Astrocyte (in vitro differentiated cells and primary cell): ENCODE measurements at regions not wholly inside any gene's neighbourhood (a gene's known extent, or its start where the extent isn't known, plus 50 kb on each side); places are given as distances from the start of the nearest gene placed in this dataset.

ENCODE experiments used
- CTCF ChIP-seq: IDR thresholded peaks from 2 replicates; pipeline ENCODE4 v1.5.1; 2011; ENCODE audit warnings: low read depth, mild to moderate bottlenecking, inconsistent platforms, low read length, moderate library complexity; ENCODE audit not compliant: insufficient read depth
- EZH2 ChIP-seq: IDR thresholded peaks from 2 replicates; pipeline ENCODE4 v1.6.1; 2012; ENCODE audit warnings: mild to moderate bottlenecking, low read length, inconsistent platforms; ENCODE audit not compliant: insufficient read depth

GRCh38 chr4:115370012-115370411, 256.6 kb upstream of the NDST4 start:
- TF ChIP-seq CTCF: no peak
- no peak for TF ChIP-seq EZH2
